22Rv1 (cell line): ENCODE measurements at regions not wholly inside any gene's neighbourhood (a gene's known extent, or its start where the extent isn't known, plus 50 kb on each side); places are given as distances from the start of the nearest gene placed in this dataset.

Experiments
- ZFX ChIP-seq: fragments of 450-650 bp; IDR thresholded peaks from 2 replicates; pipeline ENCODE4 v1.6.1; 2017; ENCODE audit warnings: antibody characterized with exemption, borderline replicate concordance
- TF ChIP-seq, protein P1 (sequence below): fragments of 450-650 bp; IDR thresholded peaks from 2 replicates; pipeline ENCODE4 v1.5.1; 2017; ENCODE audit warnings: mild to moderate bottlenecking

- TF ChIP-seq, protein P1, sequence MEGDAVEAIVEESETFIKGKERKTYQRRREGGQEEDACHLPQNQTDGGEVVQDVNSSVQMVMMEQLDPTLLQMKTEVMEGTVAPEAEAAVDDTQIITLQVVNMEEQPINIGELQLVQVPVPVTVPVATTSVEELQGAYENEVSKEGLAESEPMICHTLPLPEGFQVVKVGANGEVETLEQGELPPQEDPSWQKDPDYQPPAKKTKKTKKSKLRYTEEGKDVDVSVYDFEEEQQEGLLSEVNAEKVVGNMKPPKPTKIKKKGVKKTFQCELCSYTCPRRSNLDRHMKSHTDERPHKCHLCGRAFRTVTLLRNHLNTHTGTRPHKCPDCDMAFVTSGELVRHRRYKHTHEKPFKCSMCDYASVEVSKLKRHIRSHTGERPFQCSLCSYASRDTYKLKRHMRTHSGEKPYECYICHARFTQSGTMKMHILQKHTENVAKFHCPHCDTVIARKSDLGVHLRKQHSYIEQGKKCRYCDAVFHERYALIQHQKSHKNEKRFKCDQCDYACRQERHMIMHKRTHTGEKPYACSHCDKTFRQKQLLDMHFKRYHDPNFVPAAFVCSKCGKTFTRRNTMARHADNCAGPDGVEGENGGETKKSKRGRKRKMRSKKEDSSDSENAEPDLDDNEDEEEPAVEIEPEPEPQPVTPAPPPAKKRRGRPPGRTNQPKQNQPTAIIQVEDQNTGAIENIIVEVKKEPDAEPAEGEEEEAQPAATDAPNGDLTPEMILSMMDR, result no peak
- TF ChIP-seq ZFX, result no peak
Observed at GRCh38 chr5:174900240-174900865, 176.0 kb downstream of the MSX2 start.
